NCI-H345 treated with DMSO at 0.1 percent for 48 hours (cell line): ENCODE measurements at regions not wholly inside any gene's neighbourhood (a gene's known extent, or its start where the extent isn't known, plus 50 kb on each side); places are given as distances from the start of the nearest gene placed in this dataset.
"Not testable (repeated sequence)": the region's sequence is repeated elsewhere in the genome, so short reads cannot be mapped to it uniquely, and the experiment has no call there.

ENCODE experiments used
- DNase-seq: peaks from one replicate; lab custom pipeline; 2025; ENCODE audit not compliant: unreplicated experiment; lab: John Stamatoyannopoulos, UW

DNA sequence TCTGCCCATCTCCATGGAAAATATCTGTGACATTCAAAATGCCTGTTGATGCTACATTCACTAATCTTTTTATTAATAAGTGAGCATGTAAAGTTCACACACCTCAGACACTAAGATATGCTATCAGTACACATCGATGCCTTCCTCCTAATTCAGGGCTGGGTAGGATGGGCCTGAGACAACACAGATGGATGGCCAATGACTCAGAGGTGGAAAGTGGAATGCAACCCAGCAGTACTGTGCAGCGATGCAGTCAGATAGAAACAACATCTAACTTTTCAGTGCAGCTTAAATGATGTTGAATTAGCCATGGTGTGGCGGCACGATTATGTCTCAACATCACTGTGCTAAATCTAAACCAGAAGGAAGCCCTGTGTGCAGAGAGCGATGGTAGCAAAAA is 161.6 kb upstream of the KCNJ15 start:
- no peak for DNase-seq

DNA sequence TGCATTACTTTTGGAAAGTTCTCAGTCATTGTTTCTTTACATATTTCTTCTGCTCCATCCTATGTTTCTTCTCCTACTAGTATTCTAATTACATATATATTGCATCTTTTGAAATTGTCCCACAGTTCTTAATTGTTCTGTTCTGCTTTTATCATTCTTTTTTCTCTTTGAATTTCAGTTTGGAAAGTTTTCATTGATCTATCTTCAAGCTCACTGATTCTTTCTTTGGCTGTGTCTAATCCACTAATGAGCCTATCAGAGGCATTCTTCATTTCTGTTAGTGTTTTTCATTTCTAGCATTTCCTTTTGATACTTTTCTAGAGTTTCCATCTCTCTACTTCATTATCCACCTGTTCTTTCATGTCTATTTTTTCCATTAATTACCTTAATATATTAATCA is 159.0 kb upstream of the KCNJ15 start:
- DNase-seq, result no peak

DNA sequence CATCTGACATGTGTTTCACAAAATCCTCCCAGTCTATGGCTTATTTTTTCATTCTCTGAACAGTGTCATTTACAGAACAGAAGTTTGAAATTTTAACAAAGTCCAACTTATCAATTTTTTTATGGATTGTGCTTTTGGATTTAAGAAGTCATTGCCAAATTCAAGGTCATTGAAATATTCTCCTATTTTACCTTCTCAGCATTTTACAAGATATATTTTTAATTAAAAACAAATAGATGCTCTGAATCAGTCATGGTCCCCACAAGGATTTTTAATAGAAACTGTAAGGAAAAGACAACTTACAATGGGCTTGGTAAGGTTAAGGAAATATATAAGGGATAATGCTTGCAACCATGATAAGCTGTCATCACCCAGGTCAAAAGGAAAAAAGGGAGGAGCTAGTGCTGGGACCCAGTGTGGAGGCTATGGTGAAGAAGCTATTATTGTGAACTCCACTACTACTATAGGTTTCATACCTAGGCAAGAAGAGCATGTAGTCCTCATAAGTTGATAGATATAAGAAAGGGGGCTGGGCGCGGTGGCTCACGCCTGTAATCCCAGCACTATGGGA is 144.5 kb upstream of the KCNJ15 start:
- no peak for DNase-seq

DNA sequence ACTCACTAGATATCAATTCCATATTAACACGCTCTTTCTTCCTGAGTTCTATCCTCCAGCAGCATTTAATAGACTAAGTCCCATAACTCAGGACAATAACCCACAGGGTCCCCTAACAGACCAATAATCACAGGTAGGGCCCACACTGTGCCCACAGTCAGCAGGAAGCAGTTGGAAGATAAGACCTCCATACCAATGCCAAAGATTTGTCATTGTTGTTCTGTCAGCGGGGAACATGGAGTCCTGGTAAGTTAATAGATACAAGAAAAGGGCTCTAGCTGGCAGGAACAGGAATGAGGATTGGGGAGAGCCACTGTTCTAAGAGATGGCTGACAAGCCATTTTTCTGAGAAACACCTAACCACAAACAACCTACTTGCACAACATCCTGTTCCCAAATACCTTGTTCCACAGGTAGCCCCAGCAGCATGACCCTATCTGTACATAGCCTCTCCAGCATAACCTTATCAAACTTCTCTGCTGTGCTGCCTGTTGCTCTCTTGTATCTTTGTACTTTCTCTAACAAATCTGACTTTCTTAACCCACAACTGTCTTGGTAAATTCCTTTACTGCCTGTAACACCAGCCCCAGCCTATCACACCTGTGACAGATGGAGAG is 142.0 kb upstream of the KCNJ15 start:
- DNase-seq, result no peak

DNA sequence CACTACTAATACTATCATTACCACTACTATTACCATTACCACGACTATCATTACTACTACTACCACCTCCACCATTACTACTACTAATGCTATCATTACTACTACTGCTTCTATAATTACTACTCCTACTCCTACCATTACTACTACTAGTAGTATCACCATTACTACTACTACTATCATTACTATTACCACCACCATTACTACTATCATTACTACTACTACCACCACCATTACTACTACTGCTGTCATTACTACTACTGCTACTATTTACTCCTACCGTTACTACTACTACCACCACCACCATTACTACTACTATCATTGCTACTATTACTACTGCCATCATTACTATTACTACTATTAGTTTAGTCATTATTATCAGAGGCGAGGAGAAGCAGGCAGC is 140.9 kb upstream of the KCNJ15 start:
- no peak for DNase-seq

DNA sequence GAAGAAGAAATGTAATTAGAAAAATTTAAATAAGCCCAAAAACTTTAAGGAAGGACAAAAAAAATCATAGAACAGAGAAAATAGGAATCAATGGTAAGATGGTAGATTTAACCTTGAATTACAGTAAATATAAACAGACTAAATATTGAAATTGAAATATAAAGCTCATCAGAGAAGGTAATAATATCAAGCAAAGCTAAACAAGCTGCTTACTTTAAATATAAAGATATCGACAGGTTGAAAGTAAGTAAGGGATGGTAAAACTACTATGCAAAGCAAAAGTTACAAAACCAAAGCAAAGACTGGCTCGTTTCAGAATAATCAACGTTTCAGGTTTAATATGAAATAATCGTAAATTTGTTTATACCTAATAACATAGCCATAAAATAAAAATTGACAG is 137.0 kb upstream of the KCNJ15 start:
- no peak for DNase-seq

DNA sequence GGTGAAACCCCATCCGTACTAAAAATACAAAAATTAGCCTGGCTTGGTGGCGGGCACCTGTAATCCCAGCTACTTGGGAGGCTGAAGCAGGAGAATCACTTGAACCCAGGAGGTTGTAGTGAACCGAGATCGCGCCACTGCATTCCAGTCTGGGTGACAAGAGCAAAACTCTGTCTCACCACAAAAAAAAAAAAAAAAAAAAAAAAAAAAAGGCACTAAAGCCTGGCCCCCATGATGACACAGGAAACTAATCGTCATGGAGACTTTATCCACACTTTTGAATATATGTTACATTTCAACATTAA is 136.2 kb upstream of the KCNJ15 start:
- not testable (repeated sequence) for DNase-seq

DNA sequence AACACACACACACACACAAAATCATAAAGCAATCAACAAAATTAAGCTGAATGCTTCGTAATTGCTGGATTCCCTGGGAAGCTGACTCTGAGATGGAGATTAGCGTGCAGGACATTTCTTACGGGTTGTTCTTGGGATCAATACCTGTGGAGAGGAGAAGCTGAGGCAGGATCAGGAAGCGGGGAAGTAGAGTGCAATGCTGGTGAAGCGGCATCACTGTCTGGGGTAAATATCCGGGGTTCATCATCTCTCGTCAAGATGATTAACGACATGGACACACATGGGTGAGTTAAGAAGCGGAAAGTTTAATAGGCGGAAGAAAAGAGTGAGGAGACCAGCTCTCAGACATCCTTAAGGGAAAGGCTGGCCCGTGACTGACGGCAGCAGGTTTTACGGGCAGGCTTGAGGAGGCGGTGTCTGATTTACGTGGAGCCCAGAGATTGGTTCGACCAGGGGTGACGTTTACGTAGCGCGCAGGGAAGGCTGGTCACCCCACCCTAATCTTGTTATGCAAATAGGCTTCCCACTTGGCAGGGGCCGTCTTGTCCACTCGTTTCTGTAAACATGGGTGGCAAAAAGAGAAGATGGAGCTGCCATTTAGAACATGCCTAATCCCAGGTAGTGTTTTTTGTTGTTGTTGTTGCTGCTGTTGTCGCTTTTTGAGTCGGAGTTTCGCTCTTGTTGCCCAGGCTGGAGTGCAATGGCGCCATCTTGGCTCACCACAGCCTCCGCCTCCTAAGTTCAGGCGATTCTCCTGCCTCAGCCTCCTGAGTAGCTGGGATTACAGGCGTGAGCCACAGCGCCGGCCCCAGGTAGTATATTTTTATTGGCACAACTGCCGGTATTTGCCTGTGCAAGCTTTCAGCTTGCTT is 135.6 kb upstream of the KCNJ15 start:
- no peak for DNase-seq

DNA sequence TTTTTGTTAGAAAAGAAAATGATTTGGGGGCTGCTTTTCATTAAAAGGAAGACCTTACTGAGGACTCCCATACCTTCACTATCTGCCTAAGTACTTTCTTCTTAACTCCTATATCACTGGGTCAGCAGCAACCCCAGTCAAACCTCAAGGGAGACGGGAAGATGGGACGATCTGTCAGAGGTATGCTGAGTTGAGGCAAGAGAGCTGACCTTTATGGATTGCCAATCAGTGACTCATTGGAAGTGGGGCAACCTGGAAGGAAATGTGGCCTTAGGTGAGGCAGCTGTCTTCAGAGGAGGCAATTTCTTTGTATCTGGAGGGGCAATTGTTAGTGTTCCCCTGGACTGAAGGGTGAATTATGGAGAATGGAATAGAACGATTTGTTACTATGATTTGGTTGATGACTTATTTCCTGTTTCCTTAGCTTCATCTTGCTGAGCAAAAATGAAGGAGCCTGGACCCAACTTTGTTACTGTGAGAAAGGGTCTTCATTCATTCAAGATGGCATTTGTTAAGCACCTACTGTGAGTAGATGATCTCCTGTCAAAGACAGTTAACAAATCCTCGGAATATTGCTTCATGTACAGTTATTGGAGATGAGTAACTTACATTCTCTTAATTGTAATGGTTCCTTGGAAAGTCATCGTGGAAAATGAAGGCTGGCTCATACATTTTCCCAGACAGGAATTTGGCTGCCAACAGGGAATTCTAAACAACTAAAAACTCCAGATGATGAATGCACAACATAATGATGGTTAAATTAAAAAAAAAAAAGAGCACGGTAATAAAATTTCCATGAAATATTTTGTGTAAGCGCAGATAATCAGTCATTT is 134.7 kb upstream of the KCNJ15 start:
- DNase-seq, result no peak

DNA sequence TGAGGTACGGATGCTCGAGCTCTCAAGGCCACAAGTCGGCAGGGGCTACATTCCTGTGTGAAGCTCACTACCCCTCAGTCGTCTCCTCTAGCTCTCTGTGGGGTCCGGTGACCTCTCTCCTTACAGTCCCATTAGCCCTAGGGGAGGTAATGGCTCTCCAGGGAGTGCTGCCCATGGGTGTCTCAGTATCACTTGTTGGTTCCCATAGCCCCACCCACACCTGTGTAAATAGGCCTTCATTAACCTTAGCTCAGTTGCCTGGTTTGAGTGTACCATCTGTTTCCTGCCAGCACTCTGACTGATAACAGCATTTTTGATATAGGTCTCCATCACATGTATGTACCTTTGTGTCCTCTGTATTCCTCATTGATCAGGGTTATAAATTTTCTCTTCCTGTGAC is 133.2 kb upstream of the KCNJ15 start:
- DNase-seq, result no peak

DNA sequence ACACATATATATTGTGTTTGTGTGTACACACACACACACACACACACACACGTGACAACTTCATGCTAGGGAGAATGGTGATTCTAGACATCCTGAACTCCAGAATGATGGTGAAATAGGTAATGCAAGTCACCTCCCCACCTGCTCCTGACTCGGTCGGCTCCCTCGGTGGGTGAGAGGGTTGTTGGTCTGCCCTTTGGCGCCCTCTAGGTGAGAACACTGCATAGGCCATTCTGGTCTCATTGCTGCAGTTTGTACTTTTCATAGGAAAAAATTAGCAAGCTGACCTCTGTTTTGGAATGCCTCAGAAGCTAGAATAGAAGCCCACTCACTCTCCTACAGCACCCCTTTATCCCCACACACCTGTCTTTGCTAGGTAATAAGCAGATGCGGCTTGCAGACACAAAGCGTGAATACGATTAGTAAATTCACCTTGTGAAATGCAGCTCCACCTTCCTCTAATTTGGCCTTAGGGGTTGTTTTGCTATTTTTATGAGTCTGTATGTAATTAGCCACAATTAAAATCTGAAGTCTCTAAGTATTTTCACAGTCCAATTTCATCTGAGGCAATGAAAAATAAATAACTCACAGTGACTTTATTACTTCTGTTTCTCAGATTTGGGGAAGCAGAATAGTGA is 130.0 kb upstream of the KCNJ15 start:
- peak; percentile 26 for DNase-seq

DNA sequence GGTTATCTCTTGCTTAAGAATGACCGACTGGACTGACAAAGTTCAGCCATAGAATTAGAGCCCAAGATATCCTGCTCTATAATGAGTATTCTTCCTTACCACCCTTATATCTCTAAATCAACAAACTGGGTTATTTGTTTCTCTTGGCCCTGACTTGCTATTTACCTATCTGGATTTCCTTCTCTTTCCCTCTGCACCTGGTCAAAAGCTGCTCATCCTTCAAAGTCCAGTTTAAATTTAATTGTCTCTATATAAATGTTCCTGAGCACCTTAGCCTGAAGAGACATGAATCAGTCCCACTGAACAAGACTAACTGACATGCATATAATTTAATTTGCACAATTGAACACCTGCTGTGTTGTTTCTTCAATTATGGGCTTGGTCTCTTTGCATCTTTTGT is 127.1 kb upstream of the KCNJ15 start:
- DNase-seq, result no peak

DNA sequence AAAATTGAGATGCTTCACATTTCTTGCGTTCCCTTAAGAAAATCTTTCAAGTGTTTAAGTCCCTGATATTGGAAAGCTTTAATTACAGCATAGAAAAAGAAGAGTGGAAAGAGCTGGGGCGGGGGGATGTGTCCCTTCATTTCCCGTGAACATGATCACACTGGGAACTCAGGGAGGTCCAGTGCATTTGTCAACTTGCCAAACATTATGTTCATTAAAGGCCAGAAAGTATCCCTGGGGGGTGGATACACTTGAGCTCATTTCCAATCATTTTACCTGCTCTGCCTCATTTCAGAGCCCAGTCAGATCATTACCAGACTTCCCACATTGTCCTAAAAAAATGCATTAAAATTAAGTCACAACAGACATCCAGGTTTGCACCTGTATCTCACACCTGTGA is 123.6 kb upstream of the KCNJ15 start:
- no peak for DNase-seq

DNA sequence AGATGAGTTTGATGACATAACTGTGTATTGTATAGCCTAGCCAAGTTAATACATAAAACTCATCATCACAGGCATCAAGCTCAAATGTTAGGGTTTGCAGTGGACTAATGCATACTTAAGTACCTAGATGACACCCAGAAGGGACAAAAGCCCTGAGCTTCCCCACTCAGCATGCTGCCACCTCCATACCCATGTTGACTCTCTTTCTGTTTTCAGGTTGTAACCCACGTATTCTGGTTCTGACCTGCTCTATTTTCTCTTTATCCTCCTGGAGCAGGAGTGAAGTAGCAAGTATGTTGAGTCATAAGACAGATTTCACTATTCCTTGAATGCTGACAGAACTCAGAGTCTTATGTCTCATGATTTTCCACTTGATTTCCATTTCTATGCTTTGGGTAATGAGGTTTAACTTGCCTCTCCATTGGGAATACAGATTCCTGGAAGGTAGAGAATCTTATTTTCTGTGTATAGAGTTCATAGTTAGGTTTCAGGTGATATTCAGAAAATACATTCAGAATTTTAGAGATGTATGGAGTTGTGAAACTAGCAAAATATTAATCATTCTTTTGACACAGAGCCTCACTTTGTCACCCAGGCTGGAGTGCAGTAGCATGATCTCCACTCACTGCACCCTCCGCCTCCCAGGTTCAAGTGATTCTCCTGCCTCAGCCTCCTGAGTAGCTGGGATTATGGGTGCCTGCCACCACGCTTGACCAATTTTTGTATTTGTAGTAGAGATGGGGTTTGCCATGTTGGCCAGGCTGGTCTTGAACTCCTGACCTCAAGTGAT is 122.5 kb upstream of the KCNJ15 start:
- DNase-seq, result no peak

DNA sequence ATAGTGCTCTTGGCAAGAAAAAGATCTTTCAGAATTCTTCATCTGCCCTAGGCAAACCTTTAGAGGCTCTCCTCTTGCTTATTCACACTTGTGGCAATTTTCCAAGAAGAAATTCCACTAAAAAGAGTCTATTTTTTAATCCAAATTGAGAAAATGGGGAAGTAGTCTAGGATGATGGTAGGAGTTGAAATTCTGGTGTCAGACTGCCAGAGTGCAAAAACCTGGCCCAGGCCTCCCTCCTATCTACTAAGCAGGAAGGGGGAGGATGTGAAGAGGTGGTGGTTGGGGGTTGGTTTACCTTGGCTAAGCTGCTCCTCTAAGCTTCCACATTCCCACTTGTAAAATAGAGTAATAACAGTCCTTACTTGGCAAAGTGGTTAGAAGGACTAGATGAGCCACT is 120.6 kb upstream of the KCNJ15 start:
- no peak for DNase-seq

DNA sequence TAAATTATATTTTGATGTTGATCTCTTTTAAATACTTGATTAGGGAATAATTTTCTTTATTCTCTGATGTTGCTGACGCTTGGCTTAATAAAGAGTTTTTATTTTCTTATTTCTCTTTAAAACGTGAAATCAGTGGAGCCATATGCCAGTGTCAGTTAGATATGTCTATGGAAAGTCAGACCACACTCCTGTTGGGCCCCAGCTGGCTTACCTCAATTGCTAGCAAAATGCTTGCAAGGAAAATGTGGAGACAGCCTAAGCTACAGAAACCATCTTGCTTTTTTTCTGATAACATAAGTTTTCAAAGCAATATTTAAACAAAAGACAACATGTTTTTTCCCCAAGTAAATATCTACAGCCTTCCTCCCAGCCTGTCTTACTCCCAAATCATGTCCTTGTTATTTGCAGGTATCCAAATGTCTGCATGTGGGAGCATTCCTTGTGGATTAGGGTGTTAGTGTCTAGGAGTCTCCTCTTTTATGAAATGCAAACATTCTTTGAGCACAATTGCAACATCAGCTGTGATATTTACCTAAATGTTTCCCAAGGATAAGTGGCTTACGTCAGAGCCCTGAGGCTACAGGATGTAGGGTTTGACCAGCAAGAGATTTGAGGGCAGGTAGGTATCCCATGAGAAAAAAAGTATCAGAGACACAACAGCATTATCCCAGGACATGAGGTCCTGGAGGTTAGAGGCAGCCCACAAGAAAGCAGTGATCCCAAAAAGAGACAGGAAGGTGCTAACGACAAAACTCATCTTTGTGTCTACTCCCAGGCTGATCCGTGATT is 117.2 kb upstream of the KCNJ15 start:
- no peak for DNase-seq

DNA sequence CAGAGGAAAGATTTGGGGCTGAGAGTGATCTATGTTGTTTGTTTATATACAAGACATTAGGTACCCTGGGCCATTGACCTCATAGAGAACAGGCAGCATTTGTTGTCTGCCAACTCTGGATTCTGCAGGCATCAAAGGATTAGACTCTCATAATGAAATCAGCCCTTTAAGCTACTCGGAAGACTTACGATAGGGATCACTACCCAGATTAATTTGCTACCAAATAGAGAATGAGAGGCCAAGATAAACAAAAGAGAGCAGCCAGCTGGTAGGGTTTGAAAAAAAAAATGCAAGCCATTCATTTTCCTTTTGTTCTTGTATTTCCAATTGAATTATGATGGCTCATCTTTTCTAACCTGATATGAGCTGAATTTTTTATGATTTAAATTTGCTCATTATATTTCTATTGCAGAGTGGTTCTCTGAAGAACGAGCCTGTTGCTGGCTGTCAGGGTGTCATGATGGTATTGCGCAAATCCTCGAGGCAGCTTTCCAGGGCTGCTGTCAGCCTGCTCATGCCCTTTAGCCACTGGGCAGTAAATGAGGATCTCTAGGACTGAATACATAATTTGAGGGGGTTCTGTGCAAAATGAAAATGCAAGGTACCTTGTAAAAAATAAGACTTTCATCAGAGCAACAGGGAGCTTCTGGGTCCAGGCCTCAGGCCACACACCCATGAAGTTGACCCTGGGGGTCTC is 116.4 kb upstream of the KCNJ15 start:
- no peak for DNase-seq

DNA sequence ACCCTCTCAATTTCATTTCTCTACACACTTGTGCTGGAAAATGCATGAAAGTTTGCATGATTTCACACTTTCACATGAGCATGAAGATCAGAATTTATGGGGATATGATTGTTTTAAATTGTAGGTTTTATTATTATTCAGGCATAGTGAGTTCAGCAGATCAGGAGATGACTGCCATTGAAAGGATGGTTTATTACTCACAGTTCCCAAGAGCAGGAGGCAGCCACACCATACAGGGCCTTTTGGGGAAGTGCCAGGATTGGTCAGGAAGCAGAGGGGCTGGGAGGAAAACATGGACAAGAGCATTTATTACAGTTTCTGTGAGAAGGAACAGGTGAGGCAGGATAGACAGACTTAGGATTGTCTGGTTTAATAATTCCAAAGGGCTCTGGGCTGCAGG is 114.6 kb upstream of the KCNJ15 start:
- DNase-seq, result no peak

DNA sequence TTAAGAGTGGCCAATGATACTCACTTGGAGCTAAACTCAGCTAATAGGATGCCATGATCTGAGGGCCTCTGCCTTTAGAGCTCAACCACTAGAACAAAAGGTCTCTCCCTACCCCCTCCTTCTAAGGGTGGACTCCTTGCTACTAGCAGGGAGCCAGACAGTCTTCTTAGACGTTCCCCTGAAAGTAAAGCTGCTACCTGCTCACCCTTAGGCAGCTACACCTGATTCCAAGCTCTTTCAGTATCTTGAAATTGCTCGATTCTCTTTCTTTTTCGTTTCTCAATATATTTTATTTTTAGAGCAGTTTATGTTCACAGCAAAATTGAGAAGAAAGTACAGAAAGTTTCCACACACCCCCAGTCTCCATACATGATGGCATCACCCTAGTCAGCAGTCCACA is 112.6 kb upstream of the KCNJ15 start:
- no peak for DNase-seq
